GM23338 (cell line): ENCODE measurements at regions not wholly inside any gene's neighbourhood (a gene's known extent, or its start where the extent isn't known, plus 50 kb on each side); places are given as distances from the start of the nearest gene placed in this dataset.

Experiments
- ATAC-seq: fragments of 200-7000 bp; cut with Tn5 transposase; 3 replicates; pipeline ENCODE4 v1.9.1; 2020
- DNase-seq: peaks from one replicate; pipeline ENCODE4 v3.0.0-alpha.2; 2015; ENCODE audit warnings: low spot score
- H2AFZ ChIP-seq: fragments of 200-600 bp; sonication (generic); 2 replicates; pipeline ENCODE4 v1.8.0; 2016; ENCODE audit warnings: antibody characterized with exemption, mild to moderate bottlenecking, moderate library complexity
- H3F3A ChIP-seq: fragments of 200-600 bp; sonication (generic); replicated peaks from 2 replicates; pipeline ENCODE4 v1.8.0; 2017; ENCODE audit warnings: antibody characterized with exemption, mixed run types, low read depth
- H3K27ac ChIP-seq: fragments of 200-600 bp; sonication (generic); 2 replicates; pipeline ENCODE4 v1.6.1; 2016; ENCODE audit warnings: low read depth
- H3K27me3 ChIP-seq: fragments of 200-600 bp; sonication (generic); 2 replicates; pipeline ENCODE4 v1.8.0; 2016; ENCODE audit warnings: mild to moderate bottlenecking, mixed run types, moderate library complexity; ENCODE audit not compliant: insufficient read depth
- H3K36me3 ChIP-seq: fragments of 200-600 bp; sonication (generic); 2 replicates; pipeline ENCODE4 v1.8.0; 2016; ENCODE audit warnings: mild to moderate bottlenecking; ENCODE audit not compliant: insufficient read depth
- H3K4me1 ChIP-seq: fragments of 200-600 bp; sonication (generic); 2 replicates; pipeline ENCODE4 v1.8.0; 2016; ENCODE audit warnings: mild to moderate bottlenecking, moderate library complexity; ENCODE audit not compliant: insufficient read depth
- H3K4me2 ChIP-seq: fragments of 200-600 bp; sonication (generic); 2 replicates; pipeline ENCODE4 v1.7.1; 2017; ENCODE audit warnings: mixed run types
- H3K4me3 ChIP-seq: fragments of 200-600 bp; sonication (generic); 2 replicates; pipeline ENCODE4 v1.6.1; 2016; ENCODE audit warnings: mixed run types
- H3K79me2 ChIP-seq: fragments of 200-600 bp; sonication (generic); replicated peaks from 2 replicates; pipeline ENCODE4 v1.8.0; 2017; ENCODE audit warnings: mild to moderate bottlenecking; ENCODE audit not compliant: insufficient read depth
- H3K9me2 ChIP-seq: fragments of 200-600 bp; sonication (generic); 2 replicates; pipeline ENCODE4 v1.8.0; 2017; ENCODE audit not compliant: insufficient read depth
- H4K20me1 ChIP-seq: fragments of 200-600 bp; sonication (generic); replicated peaks from 2 replicates; pipeline ENCODE4 v1.8.0; 2017; ENCODE audit warnings: mild to moderate bottlenecking; ENCODE audit not compliant: insufficient read depth
- H3K27ac Mint-ChIP-seq: 2 replicates; pipeline ENCODE4 v1.8.0; 2020; ENCODE audit warnings: inconsistent platforms, mild to moderate bottlenecking, moderate library complexity, mixed read lengths
- H3K27me3 Mint-ChIP-seq: 3 replicates; pipeline ENCODE4 v1.8.0; 2022; ENCODE audit warnings: low read depth, mild to moderate bottlenecking, moderate library complexity, mixed read lengths, inconsistent platforms; ENCODE audit not compliant: insufficient read depth, poor library complexity
- H3K36me3 Mint-ChIP-seq: 3 replicates; pipeline ENCODE4 v1.8.0; 2021; ENCODE audit warnings: low read depth, mild to moderate bottlenecking, inconsistent platforms, moderate library complexity, mixed read lengths
- H3K4me1 Mint-ChIP-seq: 3 replicates; pipeline ENCODE4 v1.8.0; 2020; ENCODE audit warnings: mild to moderate bottlenecking, inconsistent platforms, mixed read lengths
- H3K4me3 Mint-ChIP-seq: 3 replicates; pipeline ENCODE4 v1.8.0; 2021; ENCODE audit warnings: moderate library complexity, mild to moderate bottlenecking, inconsistent platforms, mixed read lengths
- H3K9me3 Mint-ChIP-seq: 3 replicates; pipeline ENCODE4 v1.8.0; 2020; ENCODE audit warnings: moderate library complexity, mild to moderate bottlenecking, inconsistent platforms, mixed read lengths
- CREB1 ChIP-seq: fragments of 250-450 bp; sonication (Bioruptor Pico); IDR thresholded peaks from 2 replicates; pipeline ENCODE4 v1.5.0; 2020; ENCODE audit warnings: low read depth, mild to moderate bottlenecking, moderate library complexity
- EZH2 ChIP-seq: fragments of 200-600 bp; sonication (generic); IDR thresholded peaks from one replicate; pipeline ENCODE4 v1.8.0; 2017; ENCODE audit warnings: antibody characterized with exemption, mild to moderate bottlenecking, low read depth; ENCODE audit not compliant: unreplicated experiment
- EZH2phosphoT487 ChIP-seq: fragments of 200-600 bp; sonication (generic); IDR thresholded peaks from one replicate; pipeline ENCODE4 v1.8.1; 2018; ENCODE audit warnings: antibody characterized with exemption; ENCODE audit not compliant: unreplicated experiment
- JUNB ChIP-seq: IDR thresholded peaks from one replicate; pipeline ENCODE4 v1.6.1; 2016; ENCODE audit warnings: antibody characterized with exemption; ENCODE audit not compliant: unreplicated experiment
- NANOG ChIP-seq: IDR thresholded peaks from 2 replicates; pipeline ENCODE4 v1.6.1; 2016; ENCODE audit warnings: antibody characterized with exemption, borderline replicate concordance
- POLR2AphosphoS5 ChIP-seq: IDR thresholded peaks from 2 replicates; pipeline ENCODE4 v1.6.1; 2016; ENCODE audit warnings: antibody characterized with exemption, low read depth
- STAT1 ChIP-seq: IDR thresholded peaks from one replicate; pipeline ENCODE4 v1.6.1; 2016; ENCODE audit warnings: antibody characterized with exemption; ENCODE audit not compliant: unreplicated experiment
- ZNF114 ChIP-seq: fragments of 250-450 bp; sonication (Bioruptor Pico); IDR thresholded peaks from 2 replicates; pipeline ENCODE4 v1.5.0; 2020; ENCODE audit warnings: mild to moderate bottlenecking, moderate library complexity
- ZNF331 ChIP-seq: fragments of 250-450 bp; sonication (Bioruptor Pico); IDR thresholded peaks from 2 replicates; pipeline ENCODE4 v1.5.0; 2020; ENCODE audit warnings: low read depth, mild to moderate bottlenecking, moderate library complexity
- TF ChIP-seq, protein P1 (sequence below): IDR thresholded peaks from one replicate; pipeline ENCODE4 v1.6.1; 2018; ENCODE audit warnings: antibody characterized with exemption; ENCODE audit not compliant: unreplicated experiment
- TF ChIP-seq, protein P2 (sequence below): IDR thresholded peaks from 2 replicates; pipeline ENCODE4 v1.6.1; 2016; ENCODE audit warnings: antibody characterized with exemption
- TF ChIP-seq, protein P3 (sequence below), 2 experiments: fragments of 200-600 bp in 1 of 2; sonication (generic) in 1 of 2; conservative IDR thresholded peaks; 2 replicates each; pipeline versions ENCODE4 v1.5.1 to v1.6.1; 2016 to 2017; ENCODE audit warnings: antibody characterized with exemption in 2 of 2, low read depth in 2 of 2, mild to moderate bottlenecking in 2 of 2, moderate library complexity in 1 of 2
- TF ChIP-seq, protein P4 (sequence below): fragments of 250-450 bp; sonication (Bioruptor Pico); IDR thresholded peaks from 2 replicates; pipeline ENCODE4 v1.5.0; 2020; ENCODE audit warnings: mild to moderate bottlenecking, moderate library complexity

DNA sequence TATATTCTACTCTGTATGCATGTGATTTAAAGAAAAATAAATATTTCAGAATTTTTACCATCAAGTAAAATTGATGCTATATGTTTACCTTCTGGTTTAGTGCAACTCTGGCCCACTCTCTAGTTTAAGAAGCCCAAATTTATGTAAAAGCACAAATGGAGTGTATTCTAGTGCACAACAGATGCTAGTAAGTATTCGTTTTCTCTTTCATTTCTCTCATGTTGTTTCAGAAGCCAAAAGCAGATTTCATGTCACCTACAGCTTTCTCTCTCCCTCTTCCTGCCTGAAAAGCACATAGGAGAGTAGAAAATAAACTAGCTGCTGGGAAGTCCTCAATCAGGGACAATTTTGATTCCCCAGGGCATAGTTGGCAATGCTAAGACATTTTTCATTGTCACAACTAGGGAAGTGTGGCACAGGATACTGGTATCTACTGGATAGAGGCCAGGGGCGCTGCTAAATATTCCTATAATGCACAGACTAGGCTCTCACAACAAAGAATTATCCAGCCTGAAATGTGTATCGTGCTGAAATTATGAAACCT lies 147.4 kb upstream of the ARHGEF26 start (continued):
- TF ChIP-seq, protein P1, sequence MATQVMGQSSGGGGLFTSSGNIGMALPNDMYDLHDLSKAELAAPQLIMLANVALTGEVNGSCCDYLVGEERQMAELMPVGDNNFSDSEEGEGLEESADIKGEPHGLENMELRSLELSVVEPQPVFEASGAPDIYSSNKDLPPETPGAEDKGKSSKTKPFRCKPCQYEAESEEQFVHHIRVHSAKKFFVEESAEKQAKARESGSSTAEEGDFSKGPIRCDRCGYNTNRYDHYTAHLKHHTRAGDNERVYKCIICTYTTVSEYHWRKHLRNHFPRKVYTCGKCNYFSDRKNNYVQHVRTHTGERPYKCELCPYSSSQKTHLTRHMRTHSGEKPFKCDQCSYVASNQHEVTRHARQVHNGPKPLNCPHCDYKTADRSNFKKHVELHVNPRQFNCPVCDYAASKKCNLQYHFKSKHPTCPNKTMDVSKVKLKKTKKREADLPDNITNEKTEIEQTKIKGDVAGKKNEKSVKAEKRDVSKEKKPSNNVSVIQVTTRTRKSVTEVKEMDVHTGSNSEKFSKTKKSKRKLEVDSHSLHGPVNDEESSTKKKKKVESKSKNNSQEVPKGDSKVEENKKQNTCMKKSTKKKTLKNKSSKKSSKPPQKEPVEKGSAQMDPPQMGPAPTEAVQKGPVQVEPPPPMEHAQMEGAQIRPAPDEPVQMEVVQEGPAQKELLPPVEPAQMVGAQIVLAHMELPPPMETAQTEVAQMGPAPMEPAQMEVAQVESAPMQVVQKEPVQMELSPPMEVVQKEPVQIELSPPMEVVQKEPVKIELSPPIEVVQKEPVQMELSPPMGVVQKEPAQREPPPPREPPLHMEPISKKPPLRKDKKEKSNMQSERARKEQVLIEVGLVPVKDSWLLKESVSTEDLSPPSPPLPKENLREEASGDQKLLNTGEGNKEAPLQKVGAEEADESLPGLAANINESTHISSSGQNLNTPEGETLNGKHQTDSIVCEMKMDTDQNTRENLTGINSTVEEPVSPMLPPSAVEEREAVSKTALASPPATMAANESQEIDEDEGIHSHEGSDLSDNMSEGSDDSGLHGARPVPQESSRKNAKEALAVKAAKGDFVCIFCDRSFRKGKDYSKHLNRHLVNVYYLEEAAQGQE, result no peak
- TF ChIP-seq EZH2, result no peak
- no peak for TF ChIP-seq ZNF331 (CRISPR knock-in tag)
- no peak for TF ChIP-seq POLR2AphosphoS5
- no peak for TF ChIP-seq CREB1
- TF ChIP-seq STAT1, result no peak
- TF ChIP-seq, protein P2, sequence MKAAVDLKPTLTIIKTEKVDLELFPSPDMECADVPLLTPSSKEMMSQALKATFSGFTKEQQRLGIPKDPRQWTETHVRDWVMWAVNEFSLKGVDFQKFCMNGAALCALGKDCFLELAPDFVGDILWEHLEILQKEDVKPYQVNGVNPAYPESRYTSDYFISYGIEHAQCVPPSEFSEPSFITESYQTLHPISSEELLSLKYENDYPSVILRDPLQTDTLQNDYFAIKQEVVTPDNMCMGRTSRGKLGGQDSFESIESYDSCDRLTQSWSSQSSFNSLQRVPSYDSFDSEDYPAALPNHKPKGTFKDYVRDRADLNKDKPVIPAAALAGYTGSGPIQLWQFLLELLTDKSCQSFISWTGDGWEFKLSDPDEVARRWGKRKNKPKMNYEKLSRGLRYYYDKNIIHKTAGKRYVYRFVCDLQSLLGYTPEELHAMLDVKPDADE, result no peak
- no peak for TF ChIP-seq NANOG
- no peak for TF ChIP-seq EZH2phosphoT487
- no peak for TF ChIP-seq ZNF114

DNA sequence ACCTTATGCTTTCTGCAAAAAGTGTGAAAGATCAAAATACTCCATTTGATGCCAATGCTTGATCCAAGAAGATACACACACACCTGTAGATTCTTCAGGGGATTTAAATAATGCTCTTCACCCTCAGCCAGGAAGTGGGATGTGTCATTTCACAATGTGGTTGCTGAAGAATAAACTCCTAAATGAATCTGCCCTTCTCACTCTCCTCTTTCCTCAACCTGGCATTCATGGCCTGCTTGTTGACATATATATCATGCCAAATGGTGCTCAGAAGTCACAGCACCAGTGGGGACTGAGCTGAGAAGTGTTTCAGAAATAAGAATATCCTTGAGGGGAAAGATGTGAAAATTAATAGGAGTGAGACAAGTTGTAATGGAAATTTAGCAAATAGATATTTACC lies 146.6 kb upstream of the ARHGEF26 start:
- DNase-seq (no peak), ATAC-seq (no peak)
- no peak overlapping the region for H3K4me3 ChIP-seq
- no peak overlapping the region for H3K27ac ChIP-seq
- peaks cover 4% of the 10 kb centered on the region; the same call in 1 of the 3 replicates for H3K4me1 Mint-ChIP-seq
- H4K20me1 ChIP-seq, result no peaks in the 10 kb centered on the region
- no peaks in the 10 kb centered on the region for H3F3A ChIP-seq
- H3K4me3 Mint-ChIP-seq, result no peak overlapping the region
- H3K27me3 Mint-ChIP-seq, result no peaks in the 10 kb centered on the region
- no peaks in the 10 kb centered on the region for H3K27me3 ChIP-seq
- no peaks in the 10 kb centered on the region for H3K79me2 ChIP-seq
- no peaks in the 10 kb centered on the region for H3K36me3 ChIP-seq
- no peaks in the 10 kb centered on the region for H3K9me2 ChIP-seq
- H3K36me3 Mint-ChIP-seq, result no peaks in the 10 kb centered on the region; the same call in 1 of the 3 replicates
- no peak overlapping the region for H3K27ac Mint-ChIP-seq
- H3K4me1 ChIP-seq, result no peaks in the 10 kb centered on the region
- no peak overlapping the region for H2AFZ ChIP-seq
- H3K4me2 ChIP-seq, result no peak overlapping the region
- no peaks in the 10 kb centered on the region for H3K9me3 Mint-ChIP-seq
- TF ChIP-seq EZH2 (no peak), POLR2AphosphoS5 (no peak), ZNF331 (CRISPR knock-in tag) (no peak), JUNB (no peak), ZNF114 (no peak), EZH2phosphoT487 (no peak)
- TF ChIP-seq, protein P3, sequence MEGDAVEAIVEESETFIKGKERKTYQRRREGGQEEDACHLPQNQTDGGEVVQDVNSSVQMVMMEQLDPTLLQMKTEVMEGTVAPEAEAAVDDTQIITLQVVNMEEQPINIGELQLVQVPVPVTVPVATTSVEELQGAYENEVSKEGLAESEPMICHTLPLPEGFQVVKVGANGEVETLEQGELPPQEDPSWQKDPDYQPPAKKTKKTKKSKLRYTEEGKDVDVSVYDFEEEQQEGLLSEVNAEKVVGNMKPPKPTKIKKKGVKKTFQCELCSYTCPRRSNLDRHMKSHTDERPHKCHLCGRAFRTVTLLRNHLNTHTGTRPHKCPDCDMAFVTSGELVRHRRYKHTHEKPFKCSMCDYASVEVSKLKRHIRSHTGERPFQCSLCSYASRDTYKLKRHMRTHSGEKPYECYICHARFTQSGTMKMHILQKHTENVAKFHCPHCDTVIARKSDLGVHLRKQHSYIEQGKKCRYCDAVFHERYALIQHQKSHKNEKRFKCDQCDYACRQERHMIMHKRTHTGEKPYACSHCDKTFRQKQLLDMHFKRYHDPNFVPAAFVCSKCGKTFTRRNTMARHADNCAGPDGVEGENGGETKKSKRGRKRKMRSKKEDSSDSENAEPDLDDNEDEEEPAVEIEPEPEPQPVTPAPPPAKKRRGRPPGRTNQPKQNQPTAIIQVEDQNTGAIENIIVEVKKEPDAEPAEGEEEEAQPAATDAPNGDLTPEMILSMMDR (conservative IDR thresholded peaks at IDR 0.05; ENCODE audit: low read depth in 2 of 2), result no peak
- TF ChIP-seq, protein P4, sequence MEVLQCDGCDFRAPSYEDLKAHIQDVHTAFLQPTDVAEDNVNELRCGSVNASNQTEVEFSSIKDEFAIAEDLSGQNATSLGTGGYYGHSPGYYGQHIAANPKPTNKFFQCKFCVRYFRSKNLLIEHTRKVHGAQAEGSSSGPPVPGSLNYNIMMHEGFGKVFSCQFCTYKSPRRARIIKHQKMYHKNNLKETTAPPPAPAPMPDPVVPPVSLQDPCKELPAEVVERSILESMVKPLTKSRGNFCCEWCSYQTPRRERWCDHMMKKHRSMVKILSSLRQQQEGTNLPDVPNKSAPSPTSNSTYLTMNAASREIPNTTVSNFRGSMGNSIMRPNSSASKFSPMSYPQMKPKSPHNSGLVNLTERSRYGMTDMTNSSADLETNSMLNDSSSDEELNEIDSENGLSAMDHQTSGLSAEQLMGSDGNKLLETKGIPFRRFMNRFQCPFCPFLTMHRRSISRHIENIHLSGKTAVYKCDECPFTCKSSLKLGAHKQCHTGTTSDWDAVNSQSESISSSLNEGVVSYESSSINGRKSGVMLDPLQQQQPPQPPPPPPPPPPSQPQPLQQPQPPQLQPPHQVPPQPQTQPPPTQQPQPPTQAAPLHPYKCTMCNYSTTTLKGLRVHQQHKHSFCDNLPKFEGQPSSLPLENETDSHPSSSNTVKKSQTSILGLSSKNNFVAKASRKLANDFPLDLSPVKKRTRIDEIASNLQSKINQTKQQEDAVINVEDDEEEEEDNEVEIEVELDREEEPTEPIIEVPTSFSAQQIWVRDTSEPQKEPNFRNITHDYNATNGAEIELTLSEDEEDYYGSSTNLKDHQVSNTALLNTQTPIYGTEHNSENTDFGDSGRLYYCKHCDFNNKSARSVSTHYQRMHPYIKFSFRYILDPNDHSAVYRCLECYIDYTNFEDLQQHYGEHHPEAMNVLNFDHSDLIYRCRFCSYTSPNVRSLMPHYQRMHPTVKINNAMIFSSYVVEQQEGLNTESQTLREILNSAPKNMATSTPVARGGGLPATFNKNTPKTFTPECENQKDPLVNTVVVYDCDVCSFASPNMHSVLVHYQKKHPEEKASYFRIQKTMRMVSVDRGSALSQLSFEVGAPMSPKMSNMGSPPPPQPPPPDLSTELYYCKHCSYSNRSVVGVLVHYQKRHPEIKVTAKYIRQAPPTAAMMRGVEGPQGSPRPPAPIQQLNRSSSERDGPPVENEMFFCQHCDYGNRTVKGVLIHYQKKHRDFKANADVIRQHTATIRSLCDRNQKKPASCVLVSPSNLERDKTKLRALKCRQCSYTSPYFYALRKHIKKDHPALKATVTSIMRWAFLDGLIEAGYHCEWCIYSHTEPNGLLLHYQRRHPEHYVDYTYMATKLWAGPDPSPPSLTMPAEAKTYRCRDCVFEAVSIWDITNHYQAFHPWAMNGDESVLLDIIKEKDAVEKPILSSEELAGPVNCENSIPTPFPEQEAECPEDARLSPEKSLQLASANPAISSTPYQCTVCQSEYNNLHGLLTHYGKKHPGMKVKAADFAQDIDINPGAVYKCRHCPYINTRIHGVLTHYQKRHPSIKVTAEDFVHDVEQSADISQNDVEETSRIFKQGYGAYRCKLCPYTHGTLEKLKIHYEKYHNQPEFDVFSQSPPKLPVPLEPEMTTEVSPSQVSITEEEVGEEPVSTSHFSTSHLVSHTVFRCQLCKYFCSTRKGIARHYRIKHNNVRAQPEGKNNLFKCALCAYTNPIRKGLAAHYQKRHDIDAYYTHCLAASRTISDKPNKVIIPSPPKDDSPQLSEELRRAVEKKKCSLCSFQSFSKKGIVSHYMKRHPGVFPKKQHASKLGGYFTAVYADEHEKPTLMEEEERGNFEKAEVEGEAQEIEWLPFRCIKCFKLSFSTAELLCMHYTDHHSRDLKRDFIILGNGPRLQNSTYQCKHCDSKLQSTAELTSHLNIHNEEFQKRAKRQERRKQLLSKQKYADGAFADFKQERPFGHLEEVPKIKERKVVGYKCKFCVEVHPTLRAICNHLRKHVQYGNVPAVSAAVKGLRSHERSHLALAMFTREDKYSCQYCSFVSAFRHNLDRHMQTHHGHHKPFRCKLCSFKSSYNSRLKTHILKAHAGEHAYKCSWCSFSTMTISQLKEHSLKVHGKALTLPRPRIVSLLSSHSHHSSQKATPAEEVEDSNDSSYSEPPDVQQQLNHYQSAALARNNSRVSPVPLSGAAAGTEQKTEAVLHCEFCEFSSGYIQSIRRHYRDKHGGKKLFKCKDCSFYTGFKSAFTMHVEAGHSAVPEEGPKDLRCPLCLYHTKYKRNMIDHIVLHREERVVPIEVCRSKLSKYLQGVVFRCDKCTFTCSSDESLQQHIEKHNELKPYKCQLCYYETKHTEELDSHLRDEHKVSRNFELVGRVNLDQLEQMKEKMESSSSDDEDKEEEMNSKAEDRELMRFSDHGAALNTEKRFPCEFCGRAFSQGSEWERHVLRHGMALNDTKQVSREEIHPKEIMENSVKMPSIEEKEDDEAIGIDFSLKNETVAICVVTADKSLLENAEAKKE, result no peak
